ENCODE measurements at regions not wholly inside any gene's neighbourhood (a gene's known extent, or its start where the extent isn't known, plus 50 kb on each side); places are given as distances from the start of the nearest gene placed in this dataset.

DNA sequence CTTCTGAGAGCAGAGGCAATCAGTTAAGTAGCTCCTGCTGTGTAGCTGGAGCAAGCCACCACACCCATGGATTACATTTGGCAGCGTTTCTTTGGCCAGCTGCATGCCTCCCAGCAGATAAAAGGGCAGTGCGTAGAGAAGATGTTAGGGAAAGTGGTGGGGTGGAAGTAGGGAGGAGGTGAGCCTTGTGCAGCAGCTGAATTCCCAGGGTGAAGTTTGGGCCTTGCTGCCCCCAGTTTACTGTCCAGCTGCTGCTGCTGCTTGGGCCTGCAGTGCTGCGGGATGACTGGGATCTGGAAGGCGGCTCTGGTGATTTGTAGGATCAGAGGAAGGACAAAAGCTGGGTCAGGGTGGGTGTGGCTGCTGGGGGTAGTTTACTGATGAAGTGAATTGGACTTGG, 318.7 kb upstream of the C2CD4B start:
- no peak for DNase-seq (ENCODE audit: low spot score)
- 54% methylated on average over 4 of the region's 4 CpGs for WGBS (ENCODE audit: low lambda C conversion rate, missing lambda C conversion rate)
- no peaks in the 10 kb centered on the region for H3K9me2 ChIP-seq (replicated peaks; ENCODE audit: insufficient read depth)

GRCh38 chr15:62485170-62485720, 320.2 kb upstream of the C2CD4B start:
- Histone ChIP-seq H3K27me3 (no peaks in the 10 kb centered on the region), H4K20me1 (ENCODE audit: insufficient read depth, poor library complexity, severe bottlenecking) (no peaks in the 10 kb centered on the region), H3K4me3 (no peak overlapping the region), H3K36me3 (replicated peaks; ENCODE audit: insufficient read depth, low read depth) (no peaks in the 10 kb centered on the region), H3K9me3 (ENCODE audit: low read depth) (no peaks in the 10 kb centered on the region), H3K4me1 (ENCODE audit: insufficient read depth) (peaks cover 10% of the 10 kb centered on the region), H3K9me2 (replicated peaks; ENCODE audit: insufficient read depth) (no peaks in the 10 kb centered on the region), H3K4me2 (no peak overlapping the region), H2AFZ (no peak overlapping the region), H3K79me2 (peaks cover 31% of the 10 kb centered on the region), H3K27ac (no peak overlapping the region)
- 51% methylated on average over 6 of the region's 6 CpGs for WGBS (ENCODE audit: low lambda C conversion rate, missing lambda C conversion rate)
- TF ChIP-seq, protein P1, sequence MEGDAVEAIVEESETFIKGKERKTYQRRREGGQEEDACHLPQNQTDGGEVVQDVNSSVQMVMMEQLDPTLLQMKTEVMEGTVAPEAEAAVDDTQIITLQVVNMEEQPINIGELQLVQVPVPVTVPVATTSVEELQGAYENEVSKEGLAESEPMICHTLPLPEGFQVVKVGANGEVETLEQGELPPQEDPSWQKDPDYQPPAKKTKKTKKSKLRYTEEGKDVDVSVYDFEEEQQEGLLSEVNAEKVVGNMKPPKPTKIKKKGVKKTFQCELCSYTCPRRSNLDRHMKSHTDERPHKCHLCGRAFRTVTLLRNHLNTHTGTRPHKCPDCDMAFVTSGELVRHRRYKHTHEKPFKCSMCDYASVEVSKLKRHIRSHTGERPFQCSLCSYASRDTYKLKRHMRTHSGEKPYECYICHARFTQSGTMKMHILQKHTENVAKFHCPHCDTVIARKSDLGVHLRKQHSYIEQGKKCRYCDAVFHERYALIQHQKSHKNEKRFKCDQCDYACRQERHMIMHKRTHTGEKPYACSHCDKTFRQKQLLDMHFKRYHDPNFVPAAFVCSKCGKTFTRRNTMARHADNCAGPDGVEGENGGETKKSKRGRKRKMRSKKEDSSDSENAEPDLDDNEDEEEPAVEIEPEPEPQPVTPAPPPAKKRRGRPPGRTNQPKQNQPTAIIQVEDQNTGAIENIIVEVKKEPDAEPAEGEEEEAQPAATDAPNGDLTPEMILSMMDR (IDR thresholded peaks at IDR 0.05; ENCODE audit: poor library complexity): no peak
- no peak for TF ChIP-seq EZH2phosphoT487 (IDR thresholded peaks at IDR 0.05; ENCODE audit: low read depth, severe bottlenecking, unreplicated experiment)
- no peak for TF ChIP-seq EZH2 (IDR thresholded peaks at IDR 0.05; ENCODE audit: borderline replicate concordance)
- DNase-seq (ENCODE audit: low spot score): no peak

More for the DNA sequence above, 318.7 kb upstream of the C2CD4B start:
- H4K20me1 ChIP-seq (ENCODE audit: insufficient read depth, poor library complexity, severe bottlenecking): no peaks in the 10 kb centered on the region
- peaks cover 36% of the 10 kb centered on the region for H3K79me2 ChIP-seq
- H3K27ac ChIP-seq: no peak overlapping the region
- H3K4me1 ChIP-seq (ENCODE audit: insufficient read depth): peaks cover 10% of the 10 kb centered on the region
- H3K27me3 ChIP-seq: no peaks in the 10 kb centered on the region
- no peak overlapping the region for H3K4me3 ChIP-seq
- no peaks in the 10 kb centered on the region for H3K9me3 ChIP-seq (ENCODE audit: low read depth)
- no peaks in the 10 kb centered on the region for H3K36me3 ChIP-seq (replicated peaks; ENCODE audit: insufficient read depth, low read depth)
- TF ChIP-seq, protein P1 (IDR thresholded peaks at IDR 0.05; ENCODE audit: poor library complexity): no peak
- TF ChIP-seq EZH2 (IDR thresholded peaks at IDR 0.05; ENCODE audit: borderline replicate concordance) (no peak), EZH2phosphoT487 (IDR thresholded peaks at IDR 0.05; ENCODE audit: low read depth, severe bottlenecking, unreplicated experiment) (no peak)
- H2AFZ ChIP-seq: no peak overlapping the region
- no peak overlapping the region for H3K4me2 ChIP-seq

DNA sequence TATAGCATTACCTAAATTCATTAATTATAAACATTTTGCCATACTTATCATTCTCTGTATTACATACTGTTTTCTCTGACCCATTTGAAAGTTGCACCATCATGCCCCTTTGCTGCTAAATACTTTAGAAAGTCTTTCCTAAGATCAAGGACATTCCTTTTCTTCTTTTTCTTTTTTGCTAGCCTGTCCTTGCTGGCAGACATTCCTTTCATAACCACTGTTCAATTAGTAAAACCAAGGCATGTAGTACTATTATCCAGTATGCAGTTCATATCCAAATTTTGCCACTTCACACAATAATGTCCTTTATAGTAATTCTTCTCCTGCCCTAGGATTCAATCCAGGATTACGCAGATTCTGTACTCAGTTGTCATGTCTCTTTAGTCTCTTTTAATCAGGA, 321.0 kb upstream of the C2CD4B start:
- 100% methylated on average over 1 of the region's 1 CpG for WGBS (ENCODE audit: low lambda C conversion rate, missing lambda C conversion rate)
- H3K4me3 ChIP-seq: no peak overlapping the region
- H2AFZ ChIP-seq: no peak overlapping the region
- no peaks in the 10 kb centered on the region for H3K9me2 ChIP-seq (replicated peaks; ENCODE audit: insufficient read depth)
- peaks cover 10% of the 10 kb centered on the region for H3K4me1 ChIP-seq (ENCODE audit: insufficient read depth)
- no peaks in the 10 kb centered on the region for H3K9me3 ChIP-seq (ENCODE audit: low read depth)
- no peaks in the 10 kb centered on the region for H3K36me3 ChIP-seq (replicated peaks; ENCODE audit: insufficient read depth, low read depth)
- H3K4me2 ChIP-seq: no peak overlapping the region
- no peak for TF ChIP-seq EZH2phosphoT487 (IDR thresholded peaks at IDR 0.05; ENCODE audit: low read depth, severe bottlenecking, unreplicated experiment)
- TF ChIP-seq EZH2 (IDR thresholded peaks at IDR 0.05; ENCODE audit: borderline replicate concordance): no peak
- TF ChIP-seq, protein P1 (IDR thresholded peaks at IDR 0.05; ENCODE audit: poor library complexity): no peak
- no peaks in the 10 kb centered on the region for H4K20me1 ChIP-seq (ENCODE audit: insufficient read depth, poor library complexity, severe bottlenecking)
- H3K27me3 ChIP-seq: no peaks in the 10 kb centered on the region
- no peak overlapping the region for H3K27ac ChIP-seq
- DNase-seq (ENCODE audit: low spot score): no peak
- peaks cover 28% of the 10 kb centered on the region for H3K79me2 ChIP-seq
